ENCODE measurements at regions not wholly inside any gene's neighbourhood (a gene's known extent, or its start where the extent isn't known, plus 50 kb on each side); places are given as distances from the start of the nearest gene placed in this dataset.

- TF ChIP-seq CTCF (IDR thresholded peaks at IDR 0.05; ENCODE audit: low read length) (no peak), EZH2 (IDR thresholded peaks at IDR 0.05; ENCODE audit: borderline replicate concordance, low read length) (no peak)
Measured at GRCh38 chr10:109735776-109736175, 187.5 kb downstream of the XPNPEP1 start.

Data from OCI-LY1 (cell line).